ENCODE measurements at regions not wholly inside any gene's neighbourhood (a gene's known extent, or its start where the extent isn't known, plus 50 kb on each side); places are given as distances from the start of the nearest gene placed in this dataset.

GRCh38 chr1:196105901-196106300, 502.3 kb downstream of the KCNT2 start:
- Histone ChIP-seq H3K4me3 (ENCODE audit: low read length) (no peak overlapping the region), H3K27me3 (ENCODE audit: control insufficient read depth, insufficient read depth, low read length) (no peaks in the 10 kb centered on the region), H3K4me1 (ENCODE audit: control insufficient read depth, insufficient read depth, low read length) (no peaks in the 10 kb centered on the region), H3K36me3 (ENCODE audit: control insufficient read depth, insufficient read depth, low read length) (no peaks in the 10 kb centered on the region), H3K9me3 (ENCODE audit: control insufficient read depth, insufficient read depth, low read length) (peaks cover 3% of the 10 kb centered on the region), H3K27ac (ENCODE audit: low read length) (no peak overlapping the region)
- no peak for DNase-seq
- ATAC-seq, result no peak
- no peaks in the 10 kb centered on the region for H3K4me1 Mint-ChIP-seq
- no peak overlapping the region for H3K4me3 Mint-ChIP-seq
- H3K27ac Mint-ChIP-seq, result no peak overlapping the region
- no peak for TF ChIP-seq CTCF (IDR thresholded peaks at IDR 0.05)
- peaks cover 16 to 19% of the 10 kb centered on the region in 2 donors for H3K9me3 Mint-ChIP-seq
- WGBS (ENCODE audit: insufficient coverage), result 90% methylated on average over 1 of the region's 3 CpGs
- H3K27me3 Mint-ChIP-seq (ENCODE audit: low read depth in 2 of 2), result no peaks in the 10 kb centered on the region
- intact Hi-C loops (cut with micrococcal nuclease), result no loop called here
- H3K36me3 Mint-ChIP-seq, result no peaks in the 10 kb centered on the region

DNA sequence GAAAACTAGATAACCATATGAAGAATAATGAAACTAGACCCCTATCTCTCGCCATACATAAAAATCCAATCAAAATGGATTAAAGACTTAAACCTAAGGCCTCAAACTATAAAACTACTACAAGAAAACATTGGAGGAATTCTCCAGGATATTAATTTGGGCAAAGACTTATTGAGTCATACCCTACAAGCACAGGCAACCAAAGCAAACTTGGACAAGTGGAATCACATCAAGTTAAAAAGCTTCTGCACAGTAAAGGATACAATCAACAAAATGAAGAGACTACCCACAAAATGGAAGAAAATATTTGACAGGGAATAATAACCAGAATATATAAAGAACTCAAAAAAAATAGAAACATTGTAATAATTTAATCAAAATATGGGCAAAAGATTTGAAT, 505.4 kb downstream of the KCNT2 start:
- DNase-seq (no peak), ATAC-seq (no peak)
- Histone ChIP-seq H3K27ac (ENCODE audit: low read length) (no peak overlapping the region), H3K36me3 (ENCODE audit: control insufficient read depth, insufficient read depth, low read length) (no peaks in the 10 kb centered on the region), H3K9me3 (ENCODE audit: control insufficient read depth, insufficient read depth, low read length) (peaks cover 15% of the 10 kb centered on the region), H3K4me3 (ENCODE audit: low read length) (no peak overlapping the region), H3K27me3 (ENCODE audit: control insufficient read depth, insufficient read depth, low read length) (no peaks in the 10 kb centered on the region), H3K4me1 (ENCODE audit: control insufficient read depth, insufficient read depth, low read length) (no peaks in the 10 kb centered on the region)
- Mint-ChIP-seq H3K4me3 (no peak overlapping the region), H3K27ac (no peak overlapping the region), H3K4me1 (no peaks in the 10 kb centered on the region), H3K9me3 (peaks cover 12 to 16% of the 10 kb centered on the region in 2 donors), H3K27me3 (ENCODE audit: low read depth in 2 of 2) (no peaks in the 10 kb centered on the region), H3K36me3 (no peaks in the 10 kb centered on the region)
- no peak for TF ChIP-seq CTCF (IDR thresholded peaks at IDR 0.05)
- intact Hi-C loops (cut with micrococcal nuclease), result no loop called here
- no CpG with 5 or more reads among the region's 1 CpG for WGBS (ENCODE audit: insufficient coverage)

GRCh38 chr1:196098000-196098399, 510.2 kb downstream of the KCNT2 start:
- no peak overlapping the region for H3K4me3 Mint-ChIP-seq
- no peaks in the 10 kb centered on the region for H3K36me3 ChIP-seq (ENCODE audit: control insufficient read depth, insufficient read depth, low read length)
- H3K27ac ChIP-seq (ENCODE audit: low read length), result no peak overlapping the region
- no peak for ATAC-seq
- H3K27ac Mint-ChIP-seq, result no peak overlapping the region
- H3K9me3 ChIP-seq (ENCODE audit: control insufficient read depth, insufficient read depth, low read length), result peaks cover 15% of the 10 kb centered on the region
- DNase-seq, result no peak
- no peak overlapping the region for H3K4me3 ChIP-seq (ENCODE audit: low read length)
- no peak for TF ChIP-seq CTCF (IDR thresholded peaks at IDR 0.05)
- intact Hi-C loops (cut with micrococcal nuclease), result no loop called here
- no peaks in the 10 kb centered on the region for H3K27me3 Mint-ChIP-seq (ENCODE audit: low read depth in 2 of 2)
- H3K9me3 Mint-ChIP-seq, result peaks cover 9 to 17% of the 10 kb centered on the region in 2 donors
- no peaks in the 10 kb centered on the region for H3K4me1 Mint-ChIP-seq
- no peaks in the 10 kb centered on the region for H3K27me3 ChIP-seq (ENCODE audit: control insufficient read depth, insufficient read depth, low read length)
- no peaks in the 10 kb centered on the region for H3K4me1 ChIP-seq (ENCODE audit: control insufficient read depth, insufficient read depth, low read length)
- H3K36me3 Mint-ChIP-seq, result no peaks in the 10 kb centered on the region

DNA sequence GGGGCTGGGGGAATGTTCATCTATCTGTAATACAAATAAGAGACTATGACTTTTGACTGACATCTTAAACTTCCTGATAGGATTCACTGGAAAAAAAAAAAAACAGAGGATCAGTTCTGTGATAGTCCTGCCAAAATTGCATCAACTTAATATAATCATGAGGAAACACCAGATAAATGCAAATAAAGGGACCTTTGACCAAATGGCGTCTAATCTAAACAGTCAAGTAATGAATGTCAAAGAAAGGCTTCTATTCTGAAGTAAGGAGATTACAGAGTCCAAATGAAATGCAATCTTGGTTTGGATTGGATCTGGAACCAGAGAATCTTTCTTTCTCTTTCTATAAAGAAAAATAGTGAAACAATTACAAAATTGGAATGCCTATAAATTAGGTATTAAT, 513.4 kb downstream of the KCNT2 start:
- intact Hi-C loops (cut with micrococcal nuclease), result no loop called here
- Histone ChIP-seq H3K36me3 (ENCODE audit: control insufficient read depth, insufficient read depth, low read length) (no peaks in the 10 kb centered on the region), H3K27ac (ENCODE audit: low read length) (no peak overlapping the region), H3K4me3 (ENCODE audit: low read length) (no peak overlapping the region), H3K27me3 (ENCODE audit: control insufficient read depth, insufficient read depth, low read length) (no peaks in the 10 kb centered on the region), H3K4me1 (ENCODE audit: control insufficient read depth, insufficient read depth, low read length) (no peaks in the 10 kb centered on the region), H3K9me3 (ENCODE audit: control insufficient read depth, insufficient read depth, low read length) (peaks cover 6% of the 10 kb centered on the region)
- DNase-seq, result no peak
- no peaks in the 10 kb centered on the region for H3K27me3 Mint-ChIP-seq (ENCODE audit: low read depth in 2 of 2)
- no peaks in the 10 kb centered on the region for H3K4me1 Mint-ChIP-seq
- no peak overlapping the region for H3K27ac Mint-ChIP-seq
- 100% methylated on average over 1 of the region's 1 CpG for WGBS (ENCODE audit: insufficient coverage)
- no peak for ATAC-seq
- H3K4me3 Mint-ChIP-seq, result no peak overlapping the region
- TF ChIP-seq CTCF (IDR thresholded peaks at IDR 0.05), result no peak
- no peaks in the 10 kb centered on the region for H3K36me3 Mint-ChIP-seq
- peaks cover 9 to 25% of the 10 kb centered on the region in 2 donors for H3K9me3 Mint-ChIP-seq

Data from natural killer cell (primary cell).